COLO829 (cell line): ENCODE measurements at regions not wholly inside any gene's neighbourhood (a gene's known extent, or its start where the extent isn't known, plus 50 kb on each side); places are given as distances from the start of the nearest gene placed in this dataset.
A peak's percentile ranks its signal among the peaks of the same experiment; 100 is the strongest.

Experiments used
- DNase-seq: peaks from one replicate; pipeline ENCODE4 v3.0.0; 2012; ENCODE audit warnings: low spot score

DNA sequence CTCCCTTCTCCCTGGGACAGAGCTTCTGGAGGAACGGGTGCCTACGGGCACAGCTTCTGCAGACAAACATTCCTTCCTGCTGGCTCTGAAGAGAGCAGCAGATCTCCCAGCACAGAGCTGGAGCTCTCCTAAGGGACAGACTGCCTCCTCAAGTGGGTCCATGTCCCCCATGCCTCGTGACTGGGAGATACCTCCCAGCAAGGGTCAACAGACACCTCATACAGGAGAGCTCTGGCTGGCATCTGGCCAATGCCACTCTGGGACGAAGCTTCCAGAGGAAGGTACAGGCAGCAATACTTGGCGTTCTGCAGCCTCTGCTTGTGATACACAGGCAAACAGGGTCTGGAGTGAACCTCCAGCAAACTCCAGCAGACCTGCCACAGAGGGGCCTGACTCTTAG lies 227.9 kb downstream of the SPATA31D1 start:
- no peak for DNase-seq

DNA sequence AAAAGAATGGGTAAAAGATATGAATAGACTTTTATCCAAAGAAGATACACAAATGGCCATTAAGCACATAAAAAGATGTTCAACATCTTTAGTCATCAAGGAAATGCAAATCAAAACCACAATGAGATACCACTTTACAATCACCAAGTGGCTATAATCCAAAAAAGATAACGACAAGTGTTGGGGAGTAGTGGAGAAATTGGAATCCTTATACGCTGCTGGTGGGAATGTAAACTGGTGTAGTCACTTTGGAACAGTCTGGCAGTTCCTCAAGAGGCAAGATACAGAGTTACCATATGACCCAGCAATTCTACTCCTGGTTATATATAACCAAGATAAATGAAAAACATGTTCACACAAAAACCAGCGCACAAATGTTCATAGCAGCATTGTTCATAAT lies 234.9 kb downstream of the SPATA31D1 start:
- no peak for DNase-seq

DNA sequence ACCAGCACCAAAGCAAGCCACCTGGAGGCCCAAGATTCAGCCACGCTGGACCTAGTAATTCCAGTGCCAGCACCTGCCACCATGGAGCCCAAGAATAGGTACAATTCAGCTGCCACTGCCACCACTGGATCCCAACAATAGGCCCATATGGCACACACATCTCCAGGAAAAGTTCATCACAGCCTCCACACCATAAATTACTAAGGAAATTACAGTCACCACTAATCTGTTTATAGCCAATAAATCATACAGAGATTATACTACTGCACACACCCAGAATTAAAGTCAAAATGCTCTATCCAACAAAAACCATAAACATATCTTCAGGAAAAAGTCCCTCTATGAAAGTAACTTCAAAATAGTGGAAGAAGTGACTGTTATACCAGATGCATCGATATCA lies 242.8 kb downstream of the SPATA31D1 start:
- no peak for DNase-seq

DNA sequence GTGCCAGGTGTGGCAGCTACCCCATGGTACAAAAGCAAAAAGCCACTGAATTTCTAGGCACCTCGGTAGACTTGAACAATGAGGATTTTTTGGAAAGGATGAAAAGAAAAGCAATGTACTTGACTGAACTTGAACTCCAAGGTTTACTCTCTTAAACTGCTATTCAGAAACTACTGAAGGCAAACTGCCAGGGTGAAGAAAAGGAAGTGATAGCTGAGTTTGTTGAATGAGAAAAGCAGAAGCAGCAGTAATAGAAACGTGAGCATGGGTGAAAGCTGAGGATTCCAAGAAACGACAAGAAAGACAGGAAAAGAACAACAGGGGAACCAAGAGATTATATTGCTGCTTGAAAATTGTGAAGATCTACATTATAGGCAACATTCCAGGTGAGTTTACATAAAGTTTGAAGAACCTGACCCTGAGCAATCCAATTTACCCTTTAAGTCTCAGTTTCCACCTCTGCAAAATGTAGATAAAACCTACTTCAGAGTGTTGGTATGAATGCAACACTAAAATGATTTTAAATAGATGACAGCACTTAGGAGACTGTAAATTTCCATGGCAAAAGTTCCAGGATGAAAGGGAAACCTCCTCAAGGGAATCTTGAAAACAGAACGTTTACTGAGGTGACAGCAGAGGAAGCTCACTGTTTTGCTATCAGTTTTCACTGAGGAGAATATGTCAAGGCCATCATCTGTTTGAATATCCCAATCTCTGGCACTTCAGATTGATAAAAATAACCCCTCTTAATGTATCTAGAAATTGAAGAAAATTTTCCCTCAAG lies 245.8 kb downstream of the SPATA31D1 start:
- DNase-seq = no peak

DNA sequence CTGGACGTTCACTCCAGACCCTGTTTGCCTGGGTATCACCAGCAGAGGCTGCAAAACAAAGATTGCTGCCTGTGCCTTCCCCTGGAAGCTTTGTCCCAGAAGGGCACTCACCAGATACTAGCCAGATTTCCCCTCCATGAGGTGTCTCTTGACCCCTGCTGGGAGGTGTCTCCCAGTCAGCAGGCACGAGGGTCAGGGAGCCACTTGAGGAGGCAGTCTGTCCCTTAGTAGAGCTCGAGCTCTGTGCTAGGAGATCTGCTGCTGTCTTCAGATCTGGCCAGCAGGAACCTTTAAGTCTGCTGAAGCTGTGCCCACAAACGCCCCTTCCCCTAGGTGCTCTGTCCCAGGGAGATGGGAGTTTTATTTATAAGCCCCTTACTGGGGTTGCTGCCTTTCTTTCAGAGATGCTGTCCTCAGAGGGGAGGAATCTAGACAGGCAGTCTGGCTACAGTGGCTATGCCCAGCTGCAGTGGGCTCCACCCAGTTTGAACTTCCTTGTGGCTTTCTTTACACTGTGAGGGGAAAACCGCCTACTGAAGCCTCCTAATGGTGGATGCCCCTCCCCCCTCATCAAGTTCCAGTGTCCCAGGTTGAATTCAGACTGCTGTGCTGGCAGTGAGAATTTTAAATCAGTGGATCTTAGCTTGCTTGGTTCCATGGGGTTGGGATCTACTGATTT lies 253.9 kb downstream of the SPATA31D1 start:
- DNase-seq = no peak

DNA sequence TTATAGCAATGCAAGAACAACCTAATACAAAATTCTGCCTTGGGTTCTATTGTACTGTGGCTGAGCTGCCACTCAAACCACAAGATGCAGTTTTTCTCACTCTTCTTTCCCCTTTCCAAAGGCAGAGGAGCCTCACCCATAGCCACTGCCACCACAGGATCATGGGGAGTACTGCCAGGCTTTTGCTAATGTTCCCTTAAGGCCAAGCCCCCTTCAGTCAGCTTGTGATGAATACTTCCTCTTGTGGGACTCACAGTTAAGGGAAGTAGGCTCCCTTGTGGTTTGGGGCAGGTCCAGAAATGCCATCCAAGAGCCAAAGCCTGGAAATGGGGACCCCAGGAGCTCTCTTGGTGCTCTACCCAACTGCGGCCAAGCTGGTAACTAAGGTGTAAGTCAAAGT lies 258.7 kb downstream of the SPATA31D1 start:
- DNase-seq = no peak

DNA sequence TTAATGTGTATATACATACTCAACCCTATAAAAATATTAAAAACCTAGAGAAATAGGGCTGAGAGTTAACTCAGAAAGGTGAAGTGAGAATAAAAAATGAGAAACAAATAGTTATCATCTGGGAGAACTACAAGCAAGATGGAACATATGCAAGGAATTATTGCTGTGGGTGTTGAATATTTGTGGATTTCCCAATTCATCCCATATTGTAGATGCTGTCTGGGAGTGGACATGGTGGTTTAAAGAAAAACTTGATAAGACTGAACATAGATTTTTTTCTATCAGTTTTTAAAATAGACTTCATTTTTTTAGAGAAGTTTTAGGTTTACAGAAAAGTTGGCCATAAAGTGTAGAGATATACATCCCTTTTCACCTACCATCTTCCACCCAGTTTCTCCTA lies 263.5 kb downstream of the SPATA31D1 start:
- DNase-seq = no peak

DNA sequence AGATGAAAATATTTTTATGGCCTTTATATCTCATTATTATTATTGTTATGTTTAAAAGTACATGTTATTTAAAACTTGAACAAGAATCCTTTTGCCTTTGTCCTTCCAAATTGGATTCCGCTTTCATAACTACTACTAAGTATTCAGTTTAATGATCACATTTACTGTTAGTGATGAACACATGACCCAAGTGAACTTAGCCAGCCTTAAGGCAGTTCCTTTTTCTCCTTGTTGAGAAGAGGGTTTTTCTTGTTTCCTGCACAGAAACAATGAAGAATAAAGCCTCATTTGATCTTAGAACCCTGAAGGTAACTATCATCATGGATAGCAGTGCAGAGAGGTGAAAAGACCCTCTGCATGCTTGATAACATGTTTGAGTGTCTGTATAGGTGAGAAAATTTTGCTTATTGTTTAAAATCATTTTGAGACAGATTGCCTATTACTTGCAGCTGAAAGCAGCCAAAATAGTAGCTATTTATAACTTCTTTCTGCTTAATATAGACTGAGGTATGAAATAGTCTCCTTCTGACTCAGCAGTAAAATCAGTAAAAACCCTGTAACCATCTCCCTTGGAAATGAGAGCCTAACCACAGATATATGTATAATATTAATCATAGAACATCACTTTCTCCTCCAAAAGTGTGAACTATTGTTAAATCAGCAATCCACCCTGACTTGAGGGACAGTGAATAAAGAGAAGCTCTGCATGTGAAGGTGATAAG lies 266.2 kb downstream of the SPATA31D1 start:
- peak; percentile 13 for DNase-seq

DNA sequence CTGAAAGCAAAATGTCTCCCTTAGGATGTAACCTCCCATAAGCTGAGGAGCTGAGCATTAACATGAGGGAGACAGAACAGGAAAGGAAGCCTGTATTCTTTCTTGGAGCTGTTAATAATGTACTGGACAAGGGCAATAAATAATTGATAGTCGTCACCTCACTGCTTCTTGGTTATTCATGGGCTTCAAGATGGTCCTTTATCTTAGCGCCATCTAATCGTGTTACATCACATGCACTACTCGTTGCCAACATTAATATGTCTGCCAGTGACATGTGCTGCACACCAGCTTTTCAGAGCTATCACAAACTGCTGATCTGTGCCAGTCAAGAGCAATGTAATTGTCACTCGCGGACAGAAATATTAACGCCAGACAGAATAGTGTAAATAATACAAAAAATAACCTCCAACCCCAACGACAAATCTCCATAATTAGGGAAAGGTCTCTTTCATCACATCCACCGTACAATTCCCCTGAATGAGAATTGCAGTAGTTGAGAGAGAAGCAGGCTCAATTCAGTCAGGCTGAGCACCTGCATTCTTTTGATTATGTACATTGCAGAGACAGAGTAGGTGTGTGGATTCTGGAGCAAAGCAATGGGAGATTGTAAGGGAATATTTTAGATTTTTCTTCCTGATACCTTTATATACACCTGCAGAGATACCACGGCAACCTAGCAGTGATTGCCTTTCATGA lies 267.1 kb downstream of the SPATA31D1 start:
- no peak for DNase-seq

DNA sequence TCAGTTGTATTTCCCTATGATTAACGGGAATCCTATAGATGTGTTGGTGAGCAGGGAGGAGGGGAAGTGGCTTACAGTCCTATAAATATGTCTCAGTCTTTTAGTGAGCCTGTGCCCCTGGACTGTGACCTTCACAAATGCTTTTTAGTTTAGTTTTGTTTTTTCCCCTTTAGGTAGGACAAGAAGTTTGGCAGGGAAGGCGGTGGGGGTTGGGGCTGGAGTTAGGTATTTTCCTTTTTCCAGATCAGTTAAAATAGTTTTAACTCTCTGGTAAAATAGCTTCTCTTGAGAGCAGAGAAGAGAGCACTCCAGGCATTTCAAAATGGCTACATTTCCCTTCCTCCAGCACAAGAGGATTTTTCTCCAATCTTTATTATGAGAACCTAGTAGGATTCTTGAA lies 272.1 kb downstream of the SPATA31D1 start:
- no peak for DNase-seq

DNA sequence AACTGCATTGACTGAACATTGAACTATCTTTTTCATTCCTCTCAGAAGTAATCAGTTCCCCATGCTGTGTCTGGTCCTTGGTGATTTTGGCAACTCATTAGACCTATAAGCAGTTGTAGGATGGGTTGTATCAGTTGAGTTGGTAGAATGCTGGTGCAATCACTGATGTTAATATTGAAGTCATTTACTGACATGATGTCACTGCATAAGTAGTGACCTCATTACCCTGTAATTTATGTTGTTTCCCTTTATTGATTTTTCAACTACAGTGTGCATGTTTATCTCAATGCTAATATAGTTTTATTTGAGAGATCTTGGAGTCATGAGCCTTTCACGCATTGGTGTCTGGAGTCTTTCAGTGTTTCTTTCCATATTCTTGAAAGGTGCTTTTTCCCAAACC lies 275.0 kb downstream of the SPATA31D1 start:
- no peak for DNase-seq

DNA sequence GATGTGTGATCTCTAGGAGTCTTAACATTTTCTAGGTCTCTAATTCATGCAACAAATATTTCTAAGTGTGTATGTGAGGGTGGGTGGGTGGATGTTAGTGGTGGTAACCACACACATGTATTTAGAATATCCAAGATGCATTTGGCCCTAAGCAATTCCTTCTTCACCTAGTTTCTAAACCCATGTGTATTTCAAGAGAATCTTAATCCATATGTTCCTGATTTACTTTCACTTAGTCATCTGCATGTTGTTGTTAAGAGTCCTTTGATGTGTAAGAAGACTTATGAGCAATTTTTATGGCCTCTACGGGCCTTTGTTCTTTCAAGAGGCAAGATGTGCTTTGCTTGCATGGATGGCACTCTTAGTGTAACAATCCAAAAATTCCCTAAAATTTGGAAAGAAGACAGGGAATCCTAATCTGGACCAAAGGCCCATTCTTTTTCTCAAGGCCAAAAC lies 282.6 kb downstream of the SPATA31D1 start:
- DNase-seq = peak; percentile 16

DNA sequence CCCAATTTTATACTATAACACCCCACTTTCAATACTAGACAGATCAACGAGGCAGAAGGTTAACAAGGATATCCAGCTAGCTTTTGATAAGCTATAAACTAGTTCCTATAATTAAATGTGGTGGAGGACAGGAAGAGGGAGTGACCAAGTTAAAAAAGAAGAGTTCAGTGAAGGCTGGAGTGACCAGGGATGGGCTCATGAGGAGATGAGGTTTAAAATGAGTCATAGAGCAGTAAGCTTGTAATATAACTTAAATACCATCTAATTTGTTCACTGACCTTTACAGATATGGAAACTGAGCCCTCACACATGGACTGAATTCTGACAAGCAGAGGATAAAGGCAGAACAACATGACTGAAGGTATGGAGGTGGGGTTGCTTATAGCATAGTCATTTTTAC lies 284.5 kb downstream of the SPATA31D1 start:
- no peak for DNase-seq

DNA sequence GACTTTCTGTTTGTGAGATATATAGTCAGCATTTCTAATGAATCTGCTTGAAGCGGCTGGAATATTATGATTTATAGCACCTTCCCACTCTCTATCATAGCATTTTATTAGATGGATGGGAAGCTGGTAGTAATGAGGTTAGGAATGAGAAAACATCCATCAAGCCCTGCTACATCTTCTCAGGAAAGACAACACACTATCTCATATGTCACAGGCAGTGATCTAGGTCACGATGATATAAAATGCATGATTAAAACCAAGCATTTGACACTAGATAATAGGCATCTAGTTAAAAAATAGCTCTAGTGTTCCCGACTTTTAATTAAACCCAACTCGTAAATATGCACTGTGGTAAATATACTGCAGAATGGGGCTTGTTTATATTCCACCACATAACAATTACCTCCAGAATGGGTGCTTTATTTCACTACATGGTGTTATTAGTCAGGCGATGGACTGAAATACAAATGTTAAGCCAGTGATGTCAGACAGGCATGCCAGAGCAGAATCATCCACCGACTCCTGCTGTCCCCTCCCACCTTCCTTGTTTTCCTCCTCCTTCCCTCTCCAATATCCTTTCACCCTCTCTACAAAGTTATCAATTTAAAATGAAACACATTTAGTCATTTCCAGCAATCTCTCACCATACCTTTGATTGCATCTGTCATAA lies 286.8 kb downstream of the SPATA31D1 start:
- DNase-seq = no peak

DNA sequence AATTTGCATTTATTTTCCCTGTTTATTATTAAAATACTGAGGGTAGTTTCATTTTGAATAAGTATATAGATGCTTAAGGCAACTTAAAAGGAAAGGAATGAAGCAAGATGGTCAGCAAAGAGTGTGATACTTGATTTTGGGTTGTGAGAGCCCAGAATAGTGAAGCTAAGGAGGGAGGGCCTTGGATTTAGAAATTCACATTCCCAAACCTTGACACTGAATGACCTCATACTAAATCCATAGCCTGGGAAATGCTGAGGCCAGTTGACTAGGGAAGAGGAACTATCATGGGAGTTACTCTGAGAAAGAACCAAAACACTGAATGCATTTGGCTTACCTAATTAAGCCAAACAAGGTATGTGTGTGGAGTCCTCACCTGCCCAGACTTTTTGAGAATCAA lies 292.5 kb downstream of the SPATA31D1 start:
- DNase-seq = no peak

DNA sequence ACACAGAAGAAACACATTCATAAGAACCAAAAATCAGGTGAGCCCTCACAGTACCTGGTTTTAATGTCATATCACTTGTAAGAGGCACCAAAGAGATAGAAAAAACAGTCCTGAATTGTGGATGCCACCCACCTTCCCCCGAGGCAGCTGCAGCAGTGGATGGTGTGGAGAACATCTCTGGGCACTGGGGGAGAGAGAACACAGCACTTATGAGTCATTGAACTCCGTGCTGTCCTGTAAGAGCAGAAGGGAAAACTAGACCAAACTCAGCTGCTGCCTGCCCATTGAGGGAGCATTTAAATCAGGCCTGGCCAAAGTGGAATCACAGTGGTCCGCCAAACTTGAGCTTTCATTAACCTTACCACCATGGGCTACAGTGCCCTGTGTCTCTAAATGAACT lies 296.2 kb downstream of the SPATA31D1 start:
- DNase-seq = no peak

DNA sequence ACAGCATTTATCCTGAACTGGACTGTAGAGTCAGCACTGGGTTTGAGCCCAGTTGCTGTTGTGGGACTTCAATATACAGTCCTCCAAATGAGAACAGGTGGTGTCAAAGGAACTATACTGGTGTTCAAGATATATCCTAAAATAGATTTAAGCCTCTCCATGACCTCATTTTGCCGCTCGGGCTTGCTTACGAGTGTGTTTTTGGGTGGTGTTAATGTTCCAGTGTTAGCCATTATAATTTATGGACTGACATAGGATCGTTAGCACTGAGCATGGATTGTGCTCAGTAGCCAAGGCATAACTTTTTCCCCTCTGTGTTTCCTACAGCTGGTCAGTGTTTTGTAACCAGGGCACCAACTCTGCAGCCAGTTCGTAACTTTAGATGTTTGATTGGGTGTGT lies 306.6 kb downstream of the SPATA31D1 start:
- DNase-seq = no peak

DNA sequence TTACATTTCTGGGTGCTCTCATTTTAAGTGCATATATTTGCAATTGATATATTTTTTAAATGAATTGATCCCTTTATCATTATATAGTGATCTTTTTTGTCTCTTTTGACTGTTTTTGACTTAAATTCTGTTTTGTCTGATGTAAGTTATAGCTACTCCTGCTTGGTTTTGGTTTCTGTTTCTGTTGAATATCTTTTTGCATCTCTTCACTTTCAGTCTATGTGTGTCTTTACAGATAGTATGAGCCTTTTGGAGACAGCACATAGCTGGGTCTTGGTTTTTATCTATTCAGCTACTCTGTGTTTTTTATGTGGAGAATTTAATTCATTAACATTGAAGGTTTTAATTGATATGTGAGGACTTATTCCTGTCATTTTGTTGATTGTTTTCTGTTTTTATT lies 311.3 kb downstream of the SPATA31D1 start:
- DNase-seq = no peak

DNA sequence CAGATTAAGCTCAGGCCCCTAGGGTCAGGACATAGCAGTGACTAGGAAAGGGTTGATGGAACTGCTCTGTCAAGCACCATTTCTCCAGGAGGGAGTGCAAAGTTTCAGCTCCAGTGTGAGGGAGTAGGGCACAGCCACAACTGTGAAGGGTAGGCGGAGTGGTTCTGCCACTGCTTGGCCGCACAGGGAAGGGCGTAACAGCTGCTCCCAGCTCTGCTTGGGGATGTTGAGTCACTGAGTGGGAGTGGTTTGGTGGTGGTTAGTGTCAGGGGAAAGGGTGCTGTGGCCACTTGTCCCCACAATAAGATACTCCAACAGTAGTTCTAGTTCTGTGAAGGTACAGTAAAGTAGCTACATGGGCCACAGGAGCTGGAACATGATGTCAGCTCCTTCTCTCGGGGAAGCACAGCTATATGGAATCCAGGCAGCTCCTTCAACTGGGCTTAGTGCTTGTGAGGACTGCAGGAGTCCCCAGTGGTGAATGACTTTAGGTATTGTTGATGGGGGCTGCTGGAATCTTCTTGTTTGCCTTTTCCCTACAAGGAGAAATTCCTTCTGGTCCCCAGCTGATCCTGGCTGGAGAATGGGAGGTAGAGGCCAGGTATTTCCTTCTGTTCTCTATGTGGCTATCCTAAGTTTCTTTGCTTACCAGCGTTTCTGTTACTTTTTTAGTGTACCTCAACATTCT lies 314.5 kb downstream of the SPATA31D1 start:
- DNase-seq = no peak

DNA sequence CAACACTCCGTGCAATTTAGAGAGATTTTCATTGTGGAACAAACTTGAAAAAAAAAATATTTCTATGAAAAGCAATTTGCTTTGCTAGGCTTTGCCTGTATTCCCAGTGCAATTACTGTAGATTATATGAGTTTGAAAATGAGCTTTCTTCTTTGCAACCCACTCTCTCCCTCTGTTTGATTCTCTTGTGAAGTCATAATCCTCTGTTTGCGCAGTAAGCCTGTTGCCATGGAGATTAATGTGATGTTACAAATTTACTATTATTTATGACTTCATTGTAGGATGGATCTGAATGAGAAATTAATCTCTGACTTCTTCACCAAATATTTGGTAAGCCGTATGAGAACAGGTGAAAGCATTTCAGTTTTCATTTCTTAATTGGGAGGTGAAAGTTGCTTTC lies 320.3 kb downstream of the SPATA31D1 start:
- no peak for DNase-seq

DNA sequence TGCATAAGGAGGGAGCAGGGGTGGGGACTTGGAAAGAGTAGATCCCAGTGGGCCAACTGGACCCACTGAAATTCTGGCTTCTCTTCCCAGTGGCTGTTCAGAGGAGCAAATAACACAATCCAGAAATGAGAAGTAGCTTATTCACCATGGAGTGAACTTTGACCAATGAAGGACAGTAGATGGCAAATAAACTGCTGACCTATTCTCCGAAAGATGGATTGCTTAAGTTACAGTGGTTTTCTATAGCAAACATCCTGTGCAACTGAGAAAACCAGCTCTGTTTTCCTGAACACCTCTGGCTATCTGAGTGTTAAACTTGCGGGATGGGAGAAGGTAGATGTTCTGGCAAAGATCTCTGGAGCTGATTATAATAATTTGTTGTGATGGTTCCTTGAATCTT lies 325.1 kb downstream of the SPATA31D1 start:
- no peak for DNase-seq
